Fibroblast of lung (primary cell): ENCODE measurements at regions not wholly inside any gene's neighbourhood (a gene's known extent, or its start where the extent isn't known, plus 50 kb on each side); places are given as distances from the start of the nearest gene placed in this dataset.

Source experiments
- EZH2 ChIP-seq: IDR thresholded peaks from 2 replicates; pipeline ENCODE4 v1.5.1; 2012; ENCODE audit warnings: low read length, control low read depth, mild to moderate bottlenecking; ENCODE audit errors: missing control alignments
- TF ChIP-seq, protein P1 (sequence below), 2 donors: IDR thresholded peaks in 1 of 2; conservative IDR thresholded peaks in 1 of 2; 1 replicate in 1 of 2; 2 replicates in 1 of 2; pipeline ENCODE4 v1.5.1; 2011 to 2012; ENCODE audit warnings: low read length in 2 of 2, control low read depth in 1 of 2, inconsistent platforms in 1 of 2, low read depth in 1 of 2, mild to moderate bottlenecking in 1 of 2

GRCh38 chr9:115649991-115650472, 503.6 kb upstream of the PAPPA start:
- TF ChIP-seq, protein P1, sequence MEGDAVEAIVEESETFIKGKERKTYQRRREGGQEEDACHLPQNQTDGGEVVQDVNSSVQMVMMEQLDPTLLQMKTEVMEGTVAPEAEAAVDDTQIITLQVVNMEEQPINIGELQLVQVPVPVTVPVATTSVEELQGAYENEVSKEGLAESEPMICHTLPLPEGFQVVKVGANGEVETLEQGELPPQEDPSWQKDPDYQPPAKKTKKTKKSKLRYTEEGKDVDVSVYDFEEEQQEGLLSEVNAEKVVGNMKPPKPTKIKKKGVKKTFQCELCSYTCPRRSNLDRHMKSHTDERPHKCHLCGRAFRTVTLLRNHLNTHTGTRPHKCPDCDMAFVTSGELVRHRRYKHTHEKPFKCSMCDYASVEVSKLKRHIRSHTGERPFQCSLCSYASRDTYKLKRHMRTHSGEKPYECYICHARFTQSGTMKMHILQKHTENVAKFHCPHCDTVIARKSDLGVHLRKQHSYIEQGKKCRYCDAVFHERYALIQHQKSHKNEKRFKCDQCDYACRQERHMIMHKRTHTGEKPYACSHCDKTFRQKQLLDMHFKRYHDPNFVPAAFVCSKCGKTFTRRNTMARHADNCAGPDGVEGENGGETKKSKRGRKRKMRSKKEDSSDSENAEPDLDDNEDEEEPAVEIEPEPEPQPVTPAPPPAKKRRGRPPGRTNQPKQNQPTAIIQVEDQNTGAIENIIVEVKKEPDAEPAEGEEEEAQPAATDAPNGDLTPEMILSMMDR (conservative IDR thresholded peaks at IDR 0.05 in 1 of 2, IDR thresholded peaks at IDR 0.05 in 1 of 2; ENCODE audit: low read depth in 1 of 2, low read length in 2 of 2) = no peak
- TF ChIP-seq EZH2 = no peak
